ENCODE measurements at regions not wholly inside any gene's neighbourhood (a gene's known extent, or its start where the extent isn't known, plus 50 kb on each side); places are given as distances from the start of the nearest gene placed in this dataset.
"Not testable (repeated sequence)": the region's sequence is repeated elsewhere in the genome, so short reads cannot be mapped to it uniquely, and the experiment has no call there.

DNA sequence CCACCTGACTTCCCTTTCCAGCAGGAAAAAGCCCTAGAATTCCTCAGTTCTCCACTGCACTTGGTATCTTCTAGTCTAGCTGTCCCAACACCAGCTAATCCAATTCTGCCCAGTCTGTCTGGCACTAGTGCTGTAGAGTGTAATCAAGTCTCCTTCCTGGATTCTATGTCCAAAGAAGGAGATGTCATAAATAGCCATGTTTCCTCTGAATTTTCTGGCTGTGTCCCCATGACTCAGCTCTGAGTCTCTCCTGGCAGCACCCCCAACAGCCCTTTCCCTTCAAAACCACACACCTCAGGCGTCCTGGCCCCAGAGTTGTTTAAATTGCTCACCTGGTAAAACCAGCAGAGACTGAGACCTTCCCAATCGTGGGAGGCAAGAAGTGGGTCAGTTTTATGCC, 197.2 kb downstream of the GRXCR1 start:
- DNase-seq = no peak

DNA sequence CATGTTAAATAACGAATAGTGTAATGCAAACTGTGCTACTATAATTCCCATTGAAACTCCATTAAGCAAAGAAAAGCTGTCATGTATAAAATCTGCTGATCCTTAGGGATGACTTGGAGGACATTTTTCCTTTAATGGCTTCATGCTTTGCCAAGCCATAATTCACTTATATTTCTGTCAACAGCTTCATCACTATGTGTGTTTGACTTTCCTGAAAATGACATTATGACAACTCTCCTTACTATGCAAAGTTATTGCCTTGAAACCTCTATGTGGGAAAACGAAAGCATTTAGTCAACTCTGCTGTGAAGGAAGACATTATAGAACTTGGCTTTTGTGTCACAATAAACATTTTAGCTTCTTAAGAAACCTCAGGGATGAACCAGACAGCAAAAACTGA, 210.5 kb downstream of the GRXCR1 start:
- no peak for DNase-seq

DNA sequence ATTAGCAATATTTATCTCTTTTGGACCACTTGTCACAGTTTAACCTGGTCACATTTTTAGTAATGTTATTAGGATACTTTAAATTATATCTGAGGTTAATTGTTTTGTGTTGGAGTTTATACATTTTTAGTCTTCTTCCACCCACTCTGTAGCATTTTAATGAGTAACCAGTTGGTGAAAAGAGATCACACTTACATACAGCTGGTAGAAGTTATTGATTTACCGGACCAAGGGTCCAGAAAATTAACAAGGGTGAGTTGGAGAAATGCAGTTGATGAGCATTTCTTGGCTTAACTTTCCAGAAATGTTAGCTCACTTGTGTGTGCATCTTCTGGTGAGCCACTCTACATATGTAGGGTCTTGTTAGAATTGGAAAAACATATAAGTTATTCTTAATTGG, 219.6 kb downstream of the GRXCR1 start:
- no peak for DNase-seq

DNA sequence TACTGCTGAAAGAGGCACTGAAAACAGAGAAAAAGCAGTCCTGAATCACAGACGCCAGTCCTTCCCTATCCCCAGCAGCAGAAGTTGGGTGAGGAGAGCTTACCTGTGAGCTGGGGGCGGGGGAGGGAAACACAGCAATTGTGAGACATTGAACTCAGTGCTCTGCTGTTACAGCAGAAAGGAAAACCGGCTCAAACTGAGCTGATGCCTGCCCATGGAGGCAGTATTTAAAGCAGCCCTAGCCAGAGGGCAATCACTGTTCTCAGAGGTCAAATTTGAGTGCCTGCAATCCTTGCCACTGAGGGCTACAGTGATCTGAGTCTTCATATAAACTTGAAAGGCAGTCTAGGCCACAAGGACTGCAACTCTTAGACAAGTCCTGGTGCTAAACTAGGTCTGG, 220.7 kb downstream of the GRXCR1 start:
- no peak for DNase-seq

DNA sequence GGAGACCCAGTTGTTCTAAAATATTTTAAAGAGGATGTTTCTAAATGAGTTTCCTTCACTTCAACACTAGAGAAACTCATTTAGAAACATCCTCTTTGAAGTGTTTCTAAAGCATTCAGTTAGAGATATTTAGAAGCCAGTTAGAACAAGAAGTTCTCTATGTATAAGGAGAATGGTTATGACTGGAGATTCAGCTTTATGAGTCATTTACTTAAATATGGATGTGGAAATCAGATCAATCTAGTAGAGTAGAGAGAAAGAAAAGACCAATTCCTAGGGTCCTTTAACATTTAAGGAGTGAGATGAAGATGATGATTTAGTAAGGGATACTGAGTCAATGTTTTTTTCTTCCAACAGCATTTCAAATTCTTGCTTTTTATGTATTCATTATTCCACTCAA, 234.1 kb downstream of the GRXCR1 start:
- no peak for DNase-seq

DNA sequence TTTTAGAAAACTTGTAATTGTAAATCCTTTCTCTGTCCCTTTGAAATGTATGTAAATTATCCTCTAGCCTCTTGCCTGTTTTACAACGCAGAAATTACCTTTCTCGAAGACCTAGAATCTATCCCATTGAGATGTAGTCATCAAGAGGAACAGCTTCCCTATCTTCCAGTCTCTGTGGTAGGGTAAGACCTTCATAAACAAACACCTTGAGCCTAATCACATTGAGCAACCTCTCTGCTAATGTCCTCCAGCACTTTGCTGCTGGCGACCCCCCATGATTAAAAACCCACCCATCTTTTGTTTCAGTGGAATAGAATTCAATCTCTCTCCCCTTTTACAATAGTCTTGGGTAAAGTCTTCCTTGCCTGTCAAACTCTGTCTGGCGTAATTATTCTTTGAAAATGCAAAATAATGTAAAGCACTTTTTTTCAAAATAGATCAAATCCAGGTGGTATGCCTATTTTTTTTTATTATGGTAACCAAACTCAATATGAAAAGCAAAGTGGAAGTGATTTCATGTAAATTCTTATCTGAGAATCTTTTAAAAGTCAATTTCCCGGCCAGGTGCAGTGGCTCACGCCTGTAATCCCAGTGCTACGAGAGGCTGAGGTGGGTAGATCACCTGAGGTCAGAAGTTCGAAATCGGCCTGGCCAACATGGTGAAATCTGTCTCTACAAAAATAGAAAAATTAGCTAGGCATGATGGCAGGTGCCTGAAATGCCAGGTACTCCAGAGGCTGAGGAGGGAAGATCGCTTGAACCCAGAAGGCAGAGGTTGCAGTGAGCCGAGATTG, 237.9 kb downstream of the GRXCR1 start:
- no peak for DNase-seq

DNA sequence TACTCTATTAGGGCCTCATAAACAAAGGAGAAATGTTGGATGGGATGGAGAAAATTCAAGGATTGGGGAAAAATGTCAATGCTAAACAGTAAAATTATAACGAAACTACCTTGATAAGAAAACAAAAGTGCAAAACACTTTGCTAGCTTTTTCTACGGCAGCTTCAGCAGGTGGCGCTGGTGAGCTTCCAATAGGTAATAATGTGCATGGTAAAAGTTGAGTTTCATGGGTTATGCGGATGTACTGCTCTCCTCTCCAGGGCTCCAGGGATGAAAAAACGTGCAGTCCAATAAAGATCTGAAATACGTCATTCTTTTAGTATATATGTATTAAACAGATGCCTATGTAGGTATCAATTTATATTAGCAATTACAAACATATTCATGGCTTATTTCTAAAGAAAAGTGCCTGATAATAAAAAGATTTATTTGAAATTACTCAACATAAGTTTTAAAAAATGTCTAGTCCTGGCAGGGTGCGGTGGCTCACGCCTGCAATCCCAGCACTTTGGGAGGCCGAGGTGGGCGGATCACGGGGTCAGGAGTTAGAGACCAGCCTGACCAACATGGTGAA, 239.6 kb downstream of the GRXCR1 start:
- peak; percentile 38 for DNase-seq

DNA sequence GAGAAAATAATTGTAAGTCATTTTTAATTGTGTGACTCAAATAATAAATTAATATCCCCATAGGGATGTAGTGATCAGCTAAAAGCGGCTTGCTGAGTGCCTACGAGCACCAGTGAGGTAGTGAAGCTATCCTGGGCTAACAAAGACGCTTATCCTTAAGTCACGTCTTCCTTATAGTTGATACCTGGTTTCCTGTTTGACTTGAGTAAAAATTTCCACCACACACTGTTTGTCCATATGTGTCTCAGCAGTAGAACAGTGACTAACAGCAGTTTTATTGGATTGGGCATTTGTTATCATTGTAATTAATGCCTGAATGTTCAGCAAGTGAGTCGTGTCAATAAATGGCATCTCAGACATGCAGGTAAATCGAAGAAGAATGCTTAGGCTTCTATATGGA, 241.1 kb downstream of the GRXCR1 start:
- no peak for DNase-seq

DNA sequence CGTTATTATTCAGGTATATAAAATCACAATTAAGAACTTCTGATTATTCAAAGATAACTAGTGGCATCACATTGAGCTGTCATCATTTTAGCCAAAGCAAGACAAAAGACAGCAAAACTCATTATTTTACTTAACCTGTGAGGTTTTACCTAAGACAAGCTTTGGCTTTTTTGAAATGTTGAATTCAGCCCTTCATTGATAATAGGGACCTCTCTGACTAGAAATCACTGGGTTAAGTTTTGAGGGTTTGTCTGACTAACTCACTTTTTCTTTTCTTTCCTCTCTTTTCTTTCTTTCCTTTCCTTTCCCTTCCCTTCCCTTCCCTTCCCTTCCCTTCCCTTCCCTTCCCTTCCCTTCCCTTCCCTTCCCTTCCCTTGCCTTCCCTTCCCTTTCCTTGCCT, 244.2 kb downstream of the GRXCR1 start:
- DNase-seq = no peak

DNA sequence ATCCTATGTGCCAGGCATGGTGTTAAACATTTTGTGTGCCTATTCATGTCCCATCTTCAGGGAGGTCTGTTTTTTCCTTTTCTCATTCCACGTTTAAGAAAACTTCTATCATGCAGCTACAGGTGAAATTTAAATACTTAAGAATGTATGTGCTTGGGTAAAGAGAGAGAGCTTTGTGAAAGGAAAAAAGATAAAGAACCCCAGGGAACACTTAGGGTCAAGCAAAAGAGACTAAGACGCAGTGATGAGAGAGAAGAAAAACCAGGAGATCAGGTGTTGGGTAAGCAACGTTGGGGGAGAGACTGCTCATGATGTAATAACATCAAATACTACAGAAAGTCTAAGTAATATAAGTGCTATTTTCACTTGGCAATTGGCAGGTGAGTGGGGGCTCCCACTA, 253.7 kb downstream of the GRXCR1 start:
- no peak for DNase-seq

DNA sequence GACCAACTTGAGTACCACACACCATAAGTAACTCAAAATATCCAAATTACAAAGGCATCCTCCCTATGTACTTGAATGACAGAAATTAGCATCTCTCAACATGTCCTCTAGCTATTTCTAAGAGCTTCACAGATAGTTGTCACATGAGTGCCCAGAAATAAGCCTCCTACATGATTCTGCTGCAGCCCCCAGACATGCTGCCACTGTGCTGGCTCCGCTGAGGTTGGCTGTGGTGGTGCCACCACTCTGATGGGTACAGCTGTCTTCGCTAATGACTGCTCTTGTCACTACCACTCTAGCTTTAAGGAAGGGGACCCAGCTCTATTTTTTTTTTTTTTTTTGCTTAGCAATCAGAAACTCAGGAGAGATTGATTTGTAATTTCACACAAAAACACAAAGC, 256.0 kb downstream of the GRXCR1 start:
- DNase-seq = no peak

DNA sequence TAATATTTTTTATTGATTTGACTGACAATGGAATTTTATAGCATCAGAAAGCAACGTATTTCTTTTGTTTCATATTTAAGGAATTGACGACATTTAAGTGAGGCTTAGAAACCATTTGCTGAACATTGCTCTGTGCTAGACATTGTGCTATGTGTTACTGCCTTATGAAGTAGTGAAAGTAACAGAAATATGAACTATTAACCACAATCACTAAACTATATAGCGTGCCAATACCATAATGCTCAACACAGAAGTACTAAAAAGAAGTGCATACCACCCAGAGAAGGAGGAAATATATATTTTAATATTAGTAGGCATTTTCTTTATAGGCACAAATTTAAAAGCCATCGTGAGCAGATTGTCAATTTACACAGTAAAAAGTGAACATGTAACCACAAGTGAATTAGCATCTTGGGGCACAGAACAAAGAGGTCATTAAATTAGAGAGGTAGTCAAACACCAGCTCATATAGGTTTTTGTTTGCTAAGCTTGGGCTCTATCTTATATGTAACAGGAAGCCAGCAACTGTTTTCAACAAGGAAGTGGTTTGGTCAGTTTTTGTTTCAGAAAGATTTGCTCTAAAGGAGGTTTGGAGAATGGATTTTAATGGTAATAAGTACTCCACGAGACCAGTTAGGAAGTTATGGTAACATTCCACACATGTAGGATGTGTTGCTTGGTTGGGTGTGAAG, 270.7 kb downstream of the GRXCR1 start:
- no peak for DNase-seq

DNA sequence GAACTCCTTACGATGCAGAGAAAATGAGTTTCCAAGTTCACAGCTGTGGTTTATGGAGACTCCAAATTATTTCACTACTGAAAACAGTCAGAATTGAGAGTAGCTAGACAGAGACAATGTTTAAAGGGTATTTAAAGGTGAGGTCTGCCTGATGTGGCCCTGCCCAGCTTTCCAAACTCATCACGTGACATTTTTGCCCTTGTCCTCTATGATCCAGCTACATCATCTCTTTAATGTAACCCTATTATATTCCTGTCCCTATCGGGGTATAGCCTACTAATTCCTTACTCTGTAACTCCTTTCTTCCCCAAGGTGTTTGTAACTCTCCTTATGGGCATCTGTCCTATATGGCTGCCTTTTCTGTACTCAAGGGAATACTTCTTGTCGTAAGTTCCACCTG, 297.2 kb downstream of the GRXCR1 start:
- DNase-seq = no peak

DNA sequence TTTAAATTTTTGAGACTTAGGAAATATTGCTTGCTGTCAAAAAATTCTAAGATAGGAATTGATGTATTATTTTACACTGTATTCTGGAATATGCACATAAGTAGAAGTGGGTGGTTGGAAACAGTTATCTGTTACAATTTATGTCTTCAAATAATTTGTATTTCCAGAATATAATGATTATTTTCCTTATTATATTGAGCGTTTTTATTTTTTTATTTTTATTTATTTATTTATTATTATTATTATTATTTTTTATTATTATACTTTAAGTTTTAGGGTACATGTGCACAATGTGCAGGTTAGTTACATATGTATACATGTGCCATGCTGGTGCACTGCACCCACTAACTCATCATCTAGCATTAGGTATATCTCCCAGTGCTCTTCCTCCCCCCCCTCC, 320.1 kb downstream of the GRXCR1 start:
- DNase-seq = not testable (repeated sequence)

DNA sequence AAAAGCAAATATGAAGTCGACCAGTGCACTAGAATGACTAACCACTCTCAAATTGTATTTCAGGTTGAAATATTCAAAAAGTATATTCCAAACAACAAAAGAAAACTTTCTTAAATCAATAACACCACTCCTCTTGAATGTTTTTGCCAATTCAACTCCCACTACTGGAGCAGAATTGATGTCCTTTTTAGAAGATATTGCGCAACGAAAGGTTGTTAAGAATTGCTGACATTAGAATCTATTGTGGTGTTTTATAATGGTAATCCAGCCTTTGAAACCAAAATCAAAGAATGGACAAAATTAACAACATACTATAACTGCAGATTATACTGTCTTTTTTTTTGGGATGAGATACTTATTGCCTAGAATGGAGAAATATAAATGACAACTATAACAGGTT, 331.3 kb downstream of the GRXCR1 start:
- DNase-seq = no peak

DNA sequence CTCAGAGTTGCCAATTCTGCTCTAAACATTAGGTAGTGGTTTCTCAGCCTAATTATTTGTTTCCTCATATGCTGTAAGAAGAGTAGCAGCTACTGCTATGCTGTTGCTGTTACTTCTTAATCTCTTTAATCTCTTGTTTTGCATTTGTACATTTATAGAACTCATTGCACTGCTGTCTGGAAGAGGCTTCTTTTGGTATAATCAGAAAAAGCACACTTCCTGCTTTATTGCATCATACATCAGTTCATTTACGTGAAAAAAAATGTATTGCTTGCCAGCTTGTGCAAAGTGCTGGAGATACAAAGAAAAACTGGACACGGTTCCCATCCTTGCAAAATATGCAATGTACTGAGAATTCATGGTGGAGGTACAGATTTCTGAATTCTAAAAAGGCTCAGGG, 332.0 kb downstream of the GRXCR1 start:
- no peak for DNase-seq

DNA sequence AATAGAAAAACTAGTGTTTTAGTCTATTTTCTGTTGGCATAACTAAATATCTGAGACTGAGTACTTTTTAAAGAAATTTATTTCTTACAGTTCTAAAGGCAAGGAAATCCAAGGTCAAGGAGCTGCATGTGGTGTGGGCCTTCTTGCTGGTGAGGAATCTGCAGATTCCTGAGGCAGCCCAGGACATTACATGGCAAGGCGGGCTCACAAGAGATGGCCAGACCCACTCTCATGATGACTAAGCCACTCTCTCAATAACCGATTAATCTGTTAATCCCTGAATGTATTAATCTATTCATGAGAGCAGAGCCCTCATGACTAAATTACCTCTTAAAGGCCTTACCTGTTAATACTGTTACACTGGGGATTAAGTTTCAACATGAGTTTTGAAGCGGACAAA, 340.8 kb downstream of the GRXCR1 start:
- DNase-seq = no peak

DNA sequence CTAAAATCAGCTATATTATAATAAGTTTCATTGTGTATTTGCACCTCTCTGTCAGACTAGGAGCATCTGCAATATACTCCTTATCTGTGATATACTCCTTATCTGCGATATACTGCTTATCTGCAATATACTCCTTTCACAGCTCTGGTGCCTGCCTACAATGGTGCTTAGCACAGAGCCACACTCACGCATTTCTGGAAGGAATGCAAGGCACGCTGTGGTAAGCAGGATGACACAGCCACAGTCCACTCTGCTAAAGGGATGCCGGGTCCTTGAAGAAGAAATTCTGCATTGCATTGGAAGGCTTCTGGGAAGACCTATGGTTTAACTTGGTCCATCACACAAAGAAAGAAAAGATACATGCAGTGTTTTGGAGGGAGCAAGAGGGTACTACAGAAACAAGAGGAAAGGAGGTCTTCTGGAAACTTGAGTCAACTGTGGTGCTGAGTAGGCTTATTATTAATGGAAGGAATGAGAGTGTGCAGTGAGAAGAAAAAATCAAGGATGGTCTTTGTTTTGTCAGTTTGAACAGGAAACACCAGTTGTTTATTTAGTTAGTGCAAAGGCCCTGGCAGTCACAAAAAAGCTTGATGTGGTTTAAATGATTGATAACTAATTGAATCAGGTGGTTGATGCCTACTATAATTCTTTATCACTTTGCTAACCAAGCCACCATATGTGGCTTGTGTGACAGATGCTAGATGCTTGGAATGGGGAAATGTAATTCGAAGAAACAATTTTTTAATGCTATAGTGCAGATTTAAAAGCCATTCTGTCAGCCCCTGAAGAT, 342.3 kb downstream of the GRXCR1 start:
- DNase-seq = no peak

DNA sequence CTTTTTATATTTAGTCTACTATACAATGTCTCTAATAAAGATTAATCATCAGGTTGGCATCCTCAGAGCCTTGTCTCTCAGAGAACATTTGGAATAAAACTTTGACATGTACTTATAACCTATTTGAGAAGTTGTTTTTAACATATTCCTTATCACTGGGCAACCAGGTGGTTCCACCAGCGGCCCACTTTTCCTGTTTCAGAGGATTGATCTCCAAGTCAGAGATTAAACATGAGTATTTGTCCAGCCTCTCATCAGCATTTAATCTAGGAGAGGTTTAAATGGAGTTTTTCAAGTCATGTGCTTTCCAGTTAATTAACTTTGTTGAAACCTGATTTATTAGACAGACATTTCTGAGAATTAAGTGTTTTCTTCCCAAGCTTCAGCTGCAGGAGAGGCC, 345.5 kb downstream of the GRXCR1 start:
- no peak for DNase-seq

DNA sequence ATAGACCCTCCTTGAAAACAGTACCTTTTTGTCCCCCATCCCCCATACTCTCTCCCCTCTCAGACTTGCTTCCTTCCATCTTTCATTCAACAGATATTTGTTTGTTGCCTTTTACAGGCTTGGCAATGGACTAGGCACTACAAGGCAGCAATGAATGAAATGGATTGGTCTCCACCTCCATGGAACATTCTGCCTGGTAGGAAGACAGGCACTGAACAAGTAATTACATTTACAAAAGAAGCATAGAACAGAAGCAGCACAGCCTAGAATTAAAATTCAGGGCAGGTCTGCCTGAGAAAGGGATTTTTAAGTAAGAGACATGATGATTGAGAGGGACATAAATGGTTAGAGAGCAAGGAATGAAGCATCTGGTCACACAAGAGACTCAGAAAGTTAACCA, 346.1 kb downstream of the GRXCR1 start:
- no peak for DNase-seq

DNA sequence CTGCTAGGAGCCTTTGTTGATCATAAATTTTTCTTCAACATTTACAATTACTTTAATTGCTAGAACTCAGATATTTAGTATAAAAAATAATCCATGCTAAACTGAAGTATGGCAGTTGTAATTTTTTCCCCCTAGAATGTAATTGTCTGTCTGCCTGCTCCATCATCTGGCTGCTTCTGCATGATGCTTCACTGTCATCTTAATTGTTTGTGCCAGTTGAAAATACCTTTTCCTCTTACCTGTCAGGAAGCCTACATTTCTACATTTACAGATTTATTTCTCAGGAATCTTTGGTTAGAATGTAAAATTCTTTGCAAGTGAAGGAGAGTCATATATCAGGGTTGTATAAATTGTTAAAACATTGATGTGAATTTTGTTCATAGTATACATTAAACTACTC, 348.6 kb downstream of the GRXCR1 start:
- DNase-seq = no peak

DNA sequence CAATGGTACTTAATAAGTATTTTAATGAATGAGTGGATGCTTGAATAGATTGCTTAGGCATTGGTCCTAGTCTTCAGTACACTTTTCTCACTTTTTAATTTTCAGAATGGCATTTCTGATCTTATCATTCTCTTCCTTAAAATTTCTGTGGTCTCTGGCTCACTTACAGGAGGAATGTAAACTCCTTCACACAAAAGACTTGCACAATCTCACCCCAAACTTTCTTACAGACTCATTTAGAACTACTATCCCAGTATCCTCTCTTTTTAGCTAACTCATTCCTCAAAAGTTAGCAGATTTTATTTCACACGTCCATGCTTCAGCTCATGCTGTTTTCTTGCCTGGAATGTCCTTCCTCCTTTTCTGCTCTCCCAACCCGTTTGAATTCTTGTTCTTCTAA, 350.1 kb downstream of the GRXCR1 start:
- no peak for DNase-seq

DNA sequence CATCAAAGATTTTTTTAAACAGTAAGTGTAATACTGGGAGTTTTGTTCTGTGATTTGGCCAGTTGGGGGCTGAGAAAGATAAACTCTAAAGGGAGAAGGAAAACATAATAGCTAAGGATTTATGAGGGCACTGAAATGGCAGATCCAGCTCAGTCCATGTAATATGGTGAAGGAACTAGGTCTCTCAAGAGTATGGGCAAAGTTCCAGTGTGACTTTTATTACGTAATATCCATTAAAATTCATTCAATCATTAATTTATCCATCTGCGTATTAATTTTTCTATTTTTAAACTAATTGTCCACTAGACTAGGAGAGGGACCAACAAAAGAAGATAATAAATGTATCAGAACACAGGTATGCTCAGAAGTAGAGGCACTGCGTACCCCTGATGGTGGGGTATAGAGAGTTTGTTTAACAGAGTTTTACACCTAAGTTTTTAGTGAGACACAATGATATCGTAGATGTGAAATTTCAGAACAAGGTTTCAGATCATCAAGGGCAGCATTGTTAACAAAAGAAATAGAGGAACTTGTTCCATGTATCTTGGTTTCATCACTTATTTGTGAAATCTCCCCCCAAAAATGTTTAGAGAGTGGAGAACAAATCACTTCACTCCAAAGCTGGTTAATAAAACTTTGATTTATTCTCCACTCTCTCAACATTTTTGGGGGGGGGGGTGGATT, 351.1 kb downstream of the GRXCR1 start:
- no peak for DNase-seq

Measured in activated CD4-positive, CD25-positive, alpha-beta regulatory T cell treated with anti-CD3 and anti-CD28 coated beads, Interleukin-2, amount 50 U/mL, for 72 hours (primary cell).